HG02678 (cell line): ENCODE measurements at regions not wholly inside any gene's neighbourhood (a gene's known extent, or its start where the extent isn't known, plus 50 kb on each side); places are given as distances from the start of the nearest gene placed in this dataset.
"Not testable (repeated sequence)": the region's sequence is repeated elsewhere in the genome, so short reads cannot be mapped to it uniquely, and the experiment has no call there.

ENCODE experiments used
- ATAC-seq: cut with Tn5 transposase; IDR thresholded peaks from one replicate; pipeline ENCODE4 v1.9.1; 2021; ENCODE audit warnings: mild to moderate bottlenecking, moderate library complexity; ENCODE audit not compliant: unreplicated experiment

DNA sequence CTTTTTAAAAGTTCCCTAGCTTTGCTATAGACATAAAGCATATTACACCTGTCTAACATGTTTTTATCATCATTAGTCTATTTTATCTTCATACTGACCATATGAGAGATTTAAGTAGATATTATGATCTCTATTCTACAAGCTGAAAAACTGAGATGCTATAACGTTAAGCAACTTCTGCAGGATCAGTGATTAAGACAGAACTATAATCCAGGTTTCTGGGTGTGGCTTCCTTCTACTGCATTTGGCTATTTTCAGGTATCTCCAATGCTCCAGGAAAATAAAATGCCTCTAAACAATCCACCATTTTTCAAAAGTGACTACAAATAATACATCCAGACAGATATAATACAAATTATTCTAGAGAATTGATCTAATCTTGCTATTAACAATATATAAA, 53.4 kb downstream of the RGS2 start:
- no peak for ATAC-seq

DNA sequence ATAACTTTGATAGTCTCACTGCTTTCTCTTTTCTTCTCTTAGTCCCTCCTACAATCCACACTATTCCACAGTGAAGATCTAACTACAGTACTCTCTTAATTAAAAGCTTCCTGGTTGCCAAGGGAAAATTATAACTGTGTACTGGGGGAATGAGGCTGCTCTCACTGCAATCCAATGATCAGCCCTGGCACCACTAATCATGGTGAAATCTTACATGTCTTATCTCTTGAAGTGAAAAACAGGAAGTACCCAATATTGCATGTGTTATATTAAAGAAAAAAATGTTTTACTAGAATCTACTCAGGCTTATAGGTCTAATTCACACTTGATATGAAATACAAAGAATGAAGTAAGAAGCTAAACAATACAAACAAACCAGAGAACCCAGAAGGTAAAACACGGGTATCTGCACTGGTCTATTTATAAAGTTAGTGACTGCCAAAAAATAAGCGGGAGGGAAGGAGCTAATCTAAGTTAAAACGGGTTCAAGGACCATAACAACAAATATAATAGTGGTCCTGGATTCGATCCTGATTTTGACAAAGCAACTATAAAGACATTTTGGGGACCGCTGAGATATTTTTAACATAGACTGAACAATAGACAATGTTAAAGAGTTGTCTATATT, 57.5 kb downstream of the RGS2 start:
- no peak for ATAC-seq

DNA sequence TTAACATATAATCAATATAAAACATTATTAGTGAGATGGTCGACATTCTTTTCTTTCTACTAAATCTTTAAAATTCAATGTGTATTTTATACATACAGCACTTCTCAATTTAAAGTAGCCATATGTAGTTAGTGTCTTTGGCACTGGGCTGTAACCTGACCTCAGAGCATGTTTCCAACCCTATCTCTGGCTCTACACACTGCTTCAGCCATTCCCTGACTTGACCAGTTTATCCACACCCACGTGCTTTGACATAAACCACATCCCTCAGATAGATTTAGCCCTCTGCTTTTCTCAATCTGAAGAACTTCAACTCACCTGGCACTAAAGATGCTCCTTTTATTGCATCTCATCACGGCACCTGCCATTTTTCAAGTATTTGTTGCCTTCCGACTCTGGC, 58.3 kb downstream of the RGS2 start:
- no peak for ATAC-seq

DNA sequence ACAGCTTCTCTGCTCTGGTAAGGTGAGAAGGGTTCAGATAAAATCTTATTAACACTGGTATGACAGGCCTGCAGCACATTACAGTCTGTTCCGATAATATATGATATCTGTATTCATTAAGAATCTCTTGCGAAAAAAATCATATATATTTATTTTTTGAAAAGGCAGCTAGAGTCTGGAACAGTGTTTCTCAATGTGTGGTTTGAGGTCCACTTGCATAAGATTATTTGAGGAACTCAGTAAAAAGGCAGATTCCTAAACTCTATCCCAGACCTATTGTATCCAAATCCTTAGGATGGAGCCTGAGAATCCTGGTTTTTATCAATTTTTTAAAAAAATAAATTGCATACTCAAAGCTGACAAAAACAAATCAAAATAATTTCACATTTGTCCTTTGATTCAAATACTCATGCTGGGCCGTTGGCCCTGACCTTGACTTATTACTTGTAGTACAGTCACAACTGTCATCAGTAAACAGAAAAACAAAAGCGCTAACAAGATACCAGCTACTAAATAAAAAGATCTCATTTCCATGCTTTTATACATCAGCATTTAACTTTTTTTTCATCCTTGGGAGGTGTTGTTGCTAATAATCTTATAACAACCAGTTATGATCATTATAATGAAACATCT, 60.6 kb downstream of the RGS2 start:
- ATAC-seq: no peak

DNA sequence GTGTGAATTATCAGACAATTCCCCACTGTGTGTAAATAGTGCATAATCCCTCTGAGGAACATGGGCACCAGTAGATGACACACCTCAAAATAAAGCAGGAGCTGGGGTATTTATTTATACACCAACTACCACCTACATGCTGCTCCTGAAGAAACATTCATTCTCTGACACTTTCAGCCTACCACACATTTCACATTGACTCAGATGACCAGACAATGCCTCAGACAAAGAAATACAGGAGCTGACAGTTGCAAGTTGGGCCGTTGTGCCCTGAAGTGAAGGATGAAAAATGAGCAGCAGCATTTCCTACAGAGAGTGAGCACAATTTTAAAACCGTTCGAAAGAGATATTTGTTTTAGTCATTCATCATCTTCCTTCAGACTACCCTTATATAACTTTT, 63.2 kb downstream of the RGS2 start:
- ATAC-seq: no peak

DNA sequence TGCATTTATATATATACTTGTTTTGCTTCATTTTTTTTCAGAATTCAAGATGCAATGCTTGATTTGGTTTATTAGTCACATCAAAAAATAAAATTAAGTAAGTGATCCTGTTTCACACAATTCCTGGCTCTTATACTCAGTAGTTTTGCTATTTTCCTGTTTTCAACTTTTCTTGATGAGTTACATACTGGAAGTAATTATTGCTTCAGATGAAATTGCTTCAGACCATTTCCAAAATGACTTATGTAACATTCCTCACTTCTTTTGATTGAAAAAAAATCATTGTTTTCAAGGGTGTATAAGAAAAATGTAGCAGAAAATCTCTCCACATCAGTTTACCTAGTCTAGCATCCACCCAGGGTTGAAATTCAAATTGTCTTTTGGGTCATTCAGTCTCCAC, 65.0 kb downstream of the RGS2 start:
- ATAC-seq: no peak

DNA sequence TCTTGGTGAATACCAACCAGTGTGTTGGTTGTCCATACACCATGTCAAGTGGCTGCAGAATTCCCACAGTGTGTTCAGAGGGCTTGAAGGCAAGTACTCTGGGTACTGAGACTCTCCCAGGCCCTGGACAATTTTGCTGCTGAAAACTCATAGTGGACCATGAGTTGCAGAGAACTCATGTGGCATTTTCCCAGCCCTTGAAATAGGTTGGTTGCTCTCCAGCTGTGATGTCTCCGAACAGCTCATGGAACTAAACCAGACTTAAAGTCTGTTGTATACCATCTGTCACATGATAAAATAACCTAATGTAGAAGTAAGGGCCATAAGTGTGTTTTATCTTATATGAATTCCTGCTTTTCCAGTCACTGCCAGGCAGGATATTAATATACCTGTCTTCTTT, 67.8 kb downstream of the RGS2 start:
- no peak for ATAC-seq

DNA sequence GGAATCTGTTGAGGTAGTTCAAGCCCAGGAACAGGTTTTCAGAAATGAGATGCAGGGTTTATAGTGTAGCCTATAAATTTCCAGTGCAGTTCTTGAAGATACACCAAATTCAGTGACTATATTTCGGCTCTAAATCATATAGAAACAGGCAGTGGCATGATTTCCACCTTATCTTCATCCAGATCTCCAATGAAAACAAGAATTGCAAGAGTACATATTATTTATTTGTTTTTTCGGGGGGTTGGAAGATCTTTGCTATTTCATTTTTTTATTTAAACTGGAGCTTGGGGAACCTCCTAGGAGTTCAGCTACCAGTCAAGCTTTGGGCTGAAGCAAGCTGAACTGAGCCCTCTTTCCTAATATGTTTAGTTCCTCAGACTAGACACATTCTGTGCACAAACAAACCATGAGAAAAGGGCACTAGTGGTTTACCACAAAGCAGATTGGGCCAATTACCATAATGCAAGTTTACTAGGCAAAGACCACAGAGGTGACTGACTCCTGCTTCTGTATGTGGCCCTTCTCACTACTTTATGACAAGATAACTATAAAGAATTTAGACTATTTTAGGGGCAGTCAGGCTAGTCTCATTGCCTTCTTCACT, 68.5 kb downstream of the RGS2 start:
- no peak for ATAC-seq

DNA sequence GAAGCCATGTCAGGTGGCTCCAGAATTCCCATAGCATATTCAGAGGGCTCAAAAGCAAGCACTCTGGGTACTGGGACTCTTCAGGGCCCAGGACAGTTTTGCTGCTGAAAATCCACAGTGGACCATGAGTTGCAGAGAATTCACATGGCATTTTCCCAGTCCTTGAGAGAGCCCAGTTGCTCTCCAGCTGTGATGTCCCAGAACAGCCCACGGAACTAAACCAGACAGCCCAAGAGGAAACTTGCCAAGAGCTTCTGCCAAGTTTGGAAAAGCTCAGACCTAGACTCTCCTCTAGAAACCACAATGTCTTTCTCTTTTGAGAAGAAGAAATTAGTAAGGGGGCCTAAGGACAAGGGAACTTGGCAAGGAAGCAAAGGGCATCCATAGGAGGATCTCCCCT, 69.4 kb downstream of the RGS2 start:
- ATAC-seq: no peak

DNA sequence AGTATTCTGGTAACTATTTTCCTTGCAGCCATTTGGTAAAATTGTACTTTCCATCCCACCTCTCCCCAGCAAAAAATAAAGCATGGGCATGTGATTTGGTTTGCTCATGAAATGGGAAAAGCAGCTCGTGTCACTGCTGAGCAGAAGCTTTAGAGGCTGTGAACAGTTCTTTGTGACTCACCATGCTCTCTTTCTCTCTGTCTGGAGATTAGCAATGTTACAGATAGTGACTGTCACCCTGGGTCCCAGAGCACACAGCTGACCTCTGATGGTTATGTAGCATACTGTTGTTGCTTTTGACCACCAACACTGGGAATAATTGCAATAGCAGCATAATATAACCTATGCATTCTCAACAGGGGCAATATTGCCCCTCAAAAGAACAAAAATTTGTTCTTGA, 70.6 kb downstream of the RGS2 start:
- no peak for ATAC-seq

DNA sequence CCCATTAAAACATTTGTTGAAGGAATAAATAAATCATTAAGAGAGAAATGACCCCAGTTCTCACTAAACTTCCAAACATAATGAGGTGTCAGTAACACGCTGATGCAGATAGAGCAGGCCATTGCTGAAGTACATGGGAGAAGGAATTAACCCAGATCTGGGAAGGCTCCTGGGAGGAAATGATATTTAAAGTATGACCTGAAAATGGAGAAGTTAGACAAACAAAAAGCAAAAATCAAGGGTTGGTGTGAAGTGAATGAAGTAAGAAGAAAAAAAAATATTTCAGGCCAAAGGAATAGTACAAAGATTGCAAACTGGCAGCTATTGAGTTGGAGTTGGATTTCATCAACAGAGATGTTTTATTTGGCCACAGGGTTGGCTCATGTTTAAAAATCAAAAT, 71.4 kb downstream of the RGS2 start:
- ATAC-seq: no peak

DNA sequence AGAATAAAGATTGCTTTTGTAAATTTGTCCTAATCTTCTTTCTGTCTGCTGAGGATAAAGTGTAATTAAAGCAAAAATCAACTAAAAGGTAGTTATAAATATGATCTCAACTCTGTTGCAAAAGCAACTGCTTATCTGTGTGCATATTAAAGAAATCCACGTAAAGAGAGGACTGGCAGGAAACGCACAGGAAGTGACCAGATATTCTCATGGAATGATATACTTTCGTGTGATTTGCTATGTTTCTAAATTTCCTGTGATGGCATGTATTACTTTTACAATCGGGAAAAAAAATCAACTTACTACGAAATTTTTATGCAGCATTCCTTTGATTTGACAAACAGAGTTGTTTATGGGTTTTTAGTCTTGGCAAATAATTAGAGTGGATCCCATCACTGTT, 75.4 kb downstream of the RGS2 start:
- ATAC-seq: no peak

DNA sequence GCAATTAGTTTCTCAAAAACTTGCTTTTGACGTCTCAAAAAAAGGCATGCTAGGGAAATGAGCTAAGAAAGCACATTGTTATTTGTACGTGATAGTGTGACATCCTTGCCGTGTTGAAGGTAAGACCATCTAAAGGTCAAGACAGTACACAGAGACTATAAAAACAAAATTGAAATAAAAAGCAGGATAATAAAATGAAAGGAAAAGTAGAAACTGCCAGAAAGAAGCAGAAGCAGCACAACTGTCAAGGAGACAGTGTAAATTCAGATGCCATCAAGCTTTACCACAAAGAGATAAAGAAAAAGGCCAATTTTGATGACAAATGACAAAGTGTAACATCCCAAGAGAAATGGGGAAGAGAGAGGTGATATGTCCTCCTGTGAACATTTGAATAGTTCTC, 76.5 kb downstream of the RGS2 start:
- not testable (repeated sequence) for ATAC-seq

DNA sequence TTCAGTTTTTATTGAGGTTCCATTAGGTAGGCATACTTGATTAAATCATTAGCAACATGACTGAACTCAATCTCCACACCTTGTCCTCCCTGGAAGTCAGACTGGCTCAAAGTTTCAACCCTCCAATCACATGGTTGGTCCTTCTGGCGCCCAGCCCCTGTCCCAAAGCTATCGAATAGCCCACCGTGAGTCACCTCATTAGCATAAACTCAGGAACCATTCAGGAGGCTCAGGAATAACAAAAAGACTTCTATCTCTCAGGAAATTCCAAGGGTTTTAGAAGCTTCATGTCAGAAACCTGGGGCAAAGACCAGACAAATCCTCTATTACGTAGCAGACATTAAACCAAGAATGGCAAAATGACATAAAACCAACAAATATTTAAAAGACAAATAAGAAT, 78.6 kb downstream of the RGS2 start:
- no peak for ATAC-seq

DNA sequence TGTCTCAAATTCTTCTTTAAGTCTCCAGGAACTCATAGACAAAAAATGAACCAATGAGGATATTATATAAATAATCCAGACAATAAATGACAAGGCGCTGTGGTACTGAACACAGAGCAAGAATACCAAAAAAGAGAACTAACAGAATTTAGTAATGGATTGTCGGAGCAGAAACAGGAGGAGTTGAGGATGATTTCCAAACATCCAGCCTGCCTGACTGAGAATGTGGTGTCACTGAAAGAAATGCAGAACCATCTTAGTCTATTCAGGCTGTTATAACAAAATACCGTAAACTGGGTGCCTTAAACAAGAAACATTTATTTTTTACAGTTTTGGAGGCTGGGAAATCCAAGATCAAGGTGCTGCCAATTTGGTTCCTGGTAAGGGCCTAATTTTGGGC, 79.7 kb downstream of the RGS2 start:
- no peak for ATAC-seq

DNA sequence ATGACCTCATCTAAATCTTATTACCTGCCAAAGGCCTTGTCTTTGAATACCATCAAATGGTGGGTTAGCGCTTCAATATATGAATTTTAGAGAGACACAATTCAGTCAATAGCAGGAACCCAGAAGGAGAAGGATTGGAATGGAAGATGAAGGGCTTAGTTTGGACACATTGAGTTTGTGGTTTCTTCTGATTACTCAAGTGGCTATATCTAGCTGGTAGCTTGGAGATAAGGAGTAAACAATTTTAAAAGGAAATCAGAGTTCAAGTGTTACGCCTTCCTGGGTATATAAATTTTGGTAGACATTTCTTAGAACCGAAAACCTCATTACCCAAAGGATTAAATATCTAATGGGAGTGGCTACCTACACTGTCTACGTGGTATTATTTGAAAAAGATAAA, 80.2 kb downstream of the RGS2 start:
- ATAC-seq: no peak

DNA sequence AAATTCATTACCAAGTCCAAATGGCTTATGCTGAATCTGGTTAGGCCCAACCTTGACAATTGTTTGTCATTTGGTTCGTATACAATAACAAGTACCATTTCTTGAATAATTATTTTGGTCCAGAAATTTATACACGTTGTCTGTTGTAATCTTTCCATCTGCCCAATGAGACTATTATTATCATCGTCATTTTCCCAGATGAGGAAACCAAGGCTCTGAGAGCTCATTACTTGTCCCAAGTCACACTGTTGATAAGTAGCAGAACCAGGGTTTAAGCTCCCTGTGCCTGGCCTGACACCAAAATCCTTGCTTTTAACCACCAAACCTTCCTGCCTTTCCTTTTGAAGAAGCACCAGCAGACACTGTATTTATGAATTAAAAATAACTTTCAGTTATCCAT, 81.3 kb downstream of the RGS2 start:
- no peak for ATAC-seq

DNA sequence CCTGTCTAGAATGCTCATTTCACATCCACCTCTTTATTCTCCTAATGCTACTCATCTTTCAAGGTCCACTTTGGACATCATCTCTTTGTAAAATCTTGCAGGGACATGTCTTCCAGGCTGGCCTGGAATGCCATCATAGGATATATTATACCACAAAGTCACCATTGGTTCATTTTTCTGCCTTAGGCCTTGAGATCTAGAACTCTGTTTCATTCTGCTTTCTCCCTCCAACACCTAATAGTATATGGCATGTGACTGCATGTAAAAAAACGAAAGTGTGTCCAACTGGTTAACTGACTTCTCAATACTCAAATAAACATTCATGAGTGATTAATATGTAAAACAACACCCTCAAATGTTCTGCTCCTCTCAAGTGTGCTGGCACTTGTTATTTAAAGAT, 84.1 kb downstream of the RGS2 start:
- no peak for ATAC-seq

DNA sequence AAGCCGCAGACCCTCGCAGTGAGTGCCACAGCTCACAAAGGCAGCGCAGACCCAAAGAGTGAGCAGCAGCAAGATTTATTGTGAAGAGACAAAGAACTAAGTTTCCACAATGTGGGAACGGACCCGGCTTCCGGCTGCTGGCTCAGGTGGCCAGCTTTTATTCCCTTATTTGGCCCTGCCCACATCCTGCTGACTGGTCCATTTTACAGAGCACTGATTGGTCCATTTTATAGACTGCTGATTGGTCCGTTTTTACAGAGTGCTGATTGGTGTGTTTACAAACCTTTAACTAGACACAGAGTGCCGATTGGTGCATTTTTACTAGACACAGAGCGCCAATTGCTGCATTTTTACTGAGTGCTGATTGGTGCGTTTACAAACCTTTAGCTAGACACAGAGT, 86.6 kb downstream of the RGS2 start:
- ATAC-seq: not testable (repeated sequence)

DNA sequence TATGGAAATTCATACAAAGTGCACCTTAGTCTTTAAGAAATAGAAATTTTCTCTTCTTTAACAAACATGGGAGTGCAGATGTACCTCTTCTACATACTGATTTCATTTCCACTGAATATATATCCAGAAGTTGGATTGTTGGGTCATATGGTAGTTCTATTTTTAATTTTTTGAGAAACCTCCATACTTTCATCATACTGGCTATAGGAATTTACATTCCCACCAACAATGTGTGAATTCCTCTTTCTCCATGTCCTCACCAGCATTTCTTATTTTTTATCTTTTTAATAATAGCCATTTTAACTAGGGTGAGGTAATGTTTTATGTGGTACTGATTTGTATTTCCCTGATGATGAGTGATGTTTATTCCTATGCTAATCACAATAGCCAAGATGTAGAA, 87.5 kb downstream of the RGS2 start:
- no peak for ATAC-seq

DNA sequence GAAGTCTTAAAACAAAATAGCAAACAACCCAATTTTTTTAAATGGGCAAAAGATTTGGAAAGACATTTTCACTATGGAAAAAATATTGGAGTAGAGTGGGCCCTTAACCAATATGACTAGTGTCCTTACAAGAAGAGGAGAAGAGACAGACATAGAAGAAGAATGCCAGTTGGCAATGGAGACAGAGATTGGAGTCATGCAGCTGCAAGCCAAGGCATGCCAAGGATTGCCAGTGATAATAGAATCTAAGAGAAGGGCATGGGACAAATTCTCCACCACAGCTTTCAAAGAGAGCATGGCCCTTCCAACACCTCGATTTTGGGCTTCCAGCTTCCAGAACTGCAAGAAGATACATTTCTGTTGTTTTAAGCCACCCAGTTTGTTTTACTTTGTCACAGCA, 92.7 kb downstream of the RGS2 start:
- no peak for ATAC-seq

DNA sequence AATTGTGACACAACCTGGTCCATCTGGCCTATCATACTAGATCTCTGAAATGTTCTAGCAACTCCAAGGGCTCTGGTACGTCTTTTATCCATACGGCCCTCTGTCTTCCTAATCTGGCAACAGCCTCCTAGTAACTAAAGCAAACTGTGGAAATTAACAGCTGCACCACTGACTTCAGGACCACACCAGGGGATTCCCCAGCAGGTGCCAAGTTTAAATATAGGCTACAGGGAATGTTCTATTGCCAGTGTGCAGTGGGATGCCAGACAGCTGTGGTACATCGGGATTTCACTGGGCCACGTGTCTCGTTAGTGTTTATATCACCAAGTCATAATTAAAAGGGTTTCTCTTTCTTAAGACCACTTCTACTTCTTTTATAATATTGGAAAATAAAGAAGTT, 94.3 kb downstream of the RGS2 start:
- ATAC-seq: no peak

DNA sequence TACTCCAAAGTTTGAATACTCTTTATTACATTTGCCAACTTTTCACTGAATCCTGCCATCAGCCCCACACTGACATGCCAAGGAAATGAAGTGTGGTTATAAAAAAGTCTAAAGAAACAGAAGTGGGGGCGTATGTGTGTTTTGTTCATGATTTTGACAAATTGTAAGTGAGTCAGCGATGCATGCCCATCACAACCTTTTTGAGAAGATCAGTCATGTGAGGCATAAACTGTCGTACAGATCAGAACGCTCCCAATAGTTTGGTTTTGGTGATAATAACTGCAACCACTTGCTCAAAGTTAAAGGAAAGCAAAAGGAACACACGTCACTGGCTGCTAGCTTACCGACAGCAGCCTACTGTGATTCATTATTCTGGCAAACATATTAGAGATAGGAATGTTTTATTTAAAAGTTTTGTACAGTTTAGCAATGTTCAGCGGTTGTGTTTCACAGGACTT, 95.6 kb downstream of the RGS2 start:
- no peak for ATAC-seq
